ENCODE measurements at regions not wholly inside any gene's neighbourhood (a gene's known extent, or its start where the extent isn't known, plus 50 kb on each side); places are given as distances from the start of the nearest gene placed in this dataset.

DNA sequence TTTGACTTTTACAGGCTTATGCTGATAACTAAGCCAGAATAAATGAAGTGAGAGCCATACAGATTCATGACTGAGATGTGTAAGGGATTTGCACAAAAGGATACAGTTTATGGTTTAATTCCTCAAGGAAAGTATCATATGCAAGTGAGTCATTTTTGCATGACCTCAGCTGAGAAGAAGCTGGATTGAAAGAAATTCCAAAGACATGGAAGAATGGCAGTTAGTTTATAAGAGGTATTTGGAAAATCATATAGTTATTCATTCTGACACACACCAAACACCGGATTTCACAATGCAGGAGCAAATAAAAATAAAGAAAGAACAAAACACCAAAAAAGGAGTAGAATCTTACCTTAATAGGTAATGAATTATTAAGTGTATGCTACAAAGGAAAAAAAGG lies 83.2 kb upstream of the RND3 start:
- peaks cover 38% of the 10 kb centered on the region for H3K4me1 ChIP-seq (ENCODE audit: insufficient read depth, low read length)
- DNase-seq (ENCODE audit: insufficient read length, low spot score, missing footprints), result no peak
- H3K36me3 ChIP-seq (ENCODE audit: insufficient read depth, low read length), result no peaks in the 10 kb centered on the region
- H3K4me3 ChIP-seq (ENCODE audit: insufficient read depth, low read length), result no peak overlapping the region
- no peaks in the 10 kb centered on the region for H3K79me2 ChIP-seq (ENCODE audit: insufficient read depth, low read length)
- H3K4me2 ChIP-seq (ENCODE audit: insufficient read depth, low read length), result peak overlapping the region; percentile 46
- no peak overlapping the region for H2AFZ ChIP-seq (ENCODE audit: low read length)
- peak overlapping the region; percentile 71 for H3K27ac ChIP-seq (ENCODE audit: low read depth, low read length)
- TF ChIP-seq, protein P1, sequence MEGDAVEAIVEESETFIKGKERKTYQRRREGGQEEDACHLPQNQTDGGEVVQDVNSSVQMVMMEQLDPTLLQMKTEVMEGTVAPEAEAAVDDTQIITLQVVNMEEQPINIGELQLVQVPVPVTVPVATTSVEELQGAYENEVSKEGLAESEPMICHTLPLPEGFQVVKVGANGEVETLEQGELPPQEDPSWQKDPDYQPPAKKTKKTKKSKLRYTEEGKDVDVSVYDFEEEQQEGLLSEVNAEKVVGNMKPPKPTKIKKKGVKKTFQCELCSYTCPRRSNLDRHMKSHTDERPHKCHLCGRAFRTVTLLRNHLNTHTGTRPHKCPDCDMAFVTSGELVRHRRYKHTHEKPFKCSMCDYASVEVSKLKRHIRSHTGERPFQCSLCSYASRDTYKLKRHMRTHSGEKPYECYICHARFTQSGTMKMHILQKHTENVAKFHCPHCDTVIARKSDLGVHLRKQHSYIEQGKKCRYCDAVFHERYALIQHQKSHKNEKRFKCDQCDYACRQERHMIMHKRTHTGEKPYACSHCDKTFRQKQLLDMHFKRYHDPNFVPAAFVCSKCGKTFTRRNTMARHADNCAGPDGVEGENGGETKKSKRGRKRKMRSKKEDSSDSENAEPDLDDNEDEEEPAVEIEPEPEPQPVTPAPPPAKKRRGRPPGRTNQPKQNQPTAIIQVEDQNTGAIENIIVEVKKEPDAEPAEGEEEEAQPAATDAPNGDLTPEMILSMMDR (IDR thresholded peaks at IDR 0.05; ENCODE audit: extremely low read depth, low read depth, low read length), result no peak
- no peaks in the 10 kb centered on the region for H3K9me3 ChIP-seq (ENCODE audit: low read depth, low read length)
- no peaks in the 10 kb centered on the region for H4K20me1 ChIP-seq (ENCODE audit: insufficient read depth, low read length)
- H3K27me3 ChIP-seq (ENCODE audit: insufficient read depth, low read length), result no peaks in the 10 kb centered on the region

DNA sequence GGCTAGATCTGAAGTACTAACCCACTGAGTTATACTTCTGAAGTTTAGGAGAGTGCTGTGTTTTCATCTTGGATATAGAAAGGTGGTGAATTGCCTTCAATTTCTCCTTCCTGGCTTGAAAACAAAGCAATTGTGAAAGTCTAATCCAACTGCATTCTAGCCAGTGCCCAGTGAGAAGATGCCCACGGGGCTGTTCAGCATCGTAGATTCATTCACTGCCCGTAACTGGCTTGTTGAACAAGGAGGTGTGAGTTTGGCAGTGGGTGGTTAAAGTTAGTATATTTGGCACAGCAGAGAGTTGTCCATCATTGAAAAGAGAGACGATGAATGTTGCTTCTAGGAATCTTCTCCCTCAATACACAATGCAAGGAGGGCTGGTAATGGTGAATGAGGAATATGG lies 82.3 kb upstream of the RND3 start:
- Histone ChIP-seq H2AFZ (ENCODE audit: low read length) (peak overlapping the region; percentile 16), H3K79me2 (ENCODE audit: insufficient read depth, low read length) (no peaks in the 10 kb centered on the region), H3K4me1 (ENCODE audit: insufficient read depth, low read length) (peaks cover 38% of the 10 kb centered on the region), H3K4me2 (ENCODE audit: insufficient read depth, low read length) (no peak overlapping the region), H3K27me3 (ENCODE audit: insufficient read depth, low read length) (no peaks in the 10 kb centered on the region), H4K20me1 (ENCODE audit: insufficient read depth, low read length) (no peaks in the 10 kb centered on the region), H3K36me3 (ENCODE audit: insufficient read depth, low read length) (no peaks in the 10 kb centered on the region), H3K4me3 (ENCODE audit: insufficient read depth, low read length) (no peak overlapping the region), H3K27ac (ENCODE audit: low read depth, low read length) (peak overlapping the region; percentile 71), H3K9me3 (ENCODE audit: low read depth, low read length) (no peaks in the 10 kb centered on the region)
- TF ChIP-seq, protein P1 (IDR thresholded peaks at IDR 0.05; ENCODE audit: extremely low read depth, low read depth, low read length), result no peak
- DNase-seq (ENCODE audit: insufficient read length, low spot score, missing footprints), result peak; percentile 51

DNA sequence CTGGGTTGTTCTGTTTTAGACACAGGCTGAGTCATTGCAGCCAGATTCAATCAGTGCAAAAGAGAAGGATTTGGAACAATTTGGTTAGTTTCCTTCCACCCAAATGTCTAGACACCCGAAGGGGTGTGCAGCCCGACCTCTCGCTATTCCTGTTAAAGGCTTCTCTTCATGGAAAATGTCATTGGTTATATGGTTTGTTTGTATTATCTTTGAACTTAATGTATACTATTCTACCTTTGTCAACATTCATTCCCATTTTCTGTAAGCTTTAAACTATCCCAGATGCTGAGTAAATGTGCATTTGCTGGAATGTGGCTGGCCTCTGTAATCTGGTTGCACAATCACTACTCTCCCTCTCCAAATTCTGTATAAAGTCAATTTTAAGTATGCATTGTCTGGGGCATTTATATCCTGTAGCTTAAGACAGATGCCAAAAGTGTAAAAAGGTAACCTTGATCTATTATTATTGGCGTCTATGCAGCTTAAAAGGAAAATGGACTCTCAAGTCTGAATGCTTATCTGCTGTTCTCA lies 80.4 kb upstream of the RND3 start:
- peak overlapping the region; percentile 31 for H3K27ac ChIP-seq (ENCODE audit: low read depth, low read length)
- no peaks in the 10 kb centered on the region for H4K20me1 ChIP-seq (ENCODE audit: insufficient read depth, low read length)
- no peak overlapping the region for H3K4me3 ChIP-seq (ENCODE audit: insufficient read depth, low read length)
- no peaks in the 10 kb centered on the region for H3K36me3 ChIP-seq (ENCODE audit: insufficient read depth, low read length)
- no peaks in the 10 kb centered on the region for H3K9me3 ChIP-seq (ENCODE audit: low read depth, low read length)
- TF ChIP-seq, protein P1 (IDR thresholded peaks at IDR 0.05; ENCODE audit: extremely low read depth, low read depth, low read length), result no peak
- H2AFZ ChIP-seq (ENCODE audit: low read length), result peak overlapping the region; percentile 49
- no peak for DNase-seq (ENCODE audit: insufficient read length, low spot score, missing footprints)
- H3K4me1 ChIP-seq (ENCODE audit: insufficient read depth, low read length), result peaks cover 38% of the 10 kb centered on the region
- H3K27me3 ChIP-seq (ENCODE audit: insufficient read depth, low read length), result no peaks in the 10 kb centered on the region
- peak overlapping the region; percentile 33 for H3K4me2 ChIP-seq (ENCODE audit: insufficient read depth, low read length)
- H3K79me2 ChIP-seq (ENCODE audit: insufficient read depth, low read length), result no peaks in the 10 kb centered on the region

DNA sequence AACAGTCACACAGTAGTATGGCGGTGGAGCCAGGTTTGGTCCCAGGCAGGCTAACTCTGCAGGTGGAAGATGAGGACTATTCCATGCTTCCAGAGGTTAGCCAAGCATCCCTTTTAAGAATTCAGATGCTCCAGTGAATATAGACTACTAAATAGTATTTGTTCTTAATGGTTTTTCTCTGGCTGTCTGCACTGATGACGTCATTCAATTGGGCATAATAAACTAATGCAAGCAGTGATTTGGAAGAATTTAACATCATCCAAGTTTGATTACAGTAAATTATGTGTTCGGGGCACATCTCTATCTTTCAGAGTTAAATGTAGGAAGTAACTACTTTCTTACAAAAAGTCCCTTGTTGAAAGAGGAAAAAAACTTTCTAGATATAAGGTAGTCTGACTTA lies 78.8 kb upstream of the RND3 start:
- DNase-seq (ENCODE audit: insufficient read length, low spot score, missing footprints), result no peak
- no peak overlapping the region for H2AFZ ChIP-seq (ENCODE audit: low read length)
- H3K79me2 ChIP-seq (ENCODE audit: insufficient read depth, low read length), result no peaks in the 10 kb centered on the region
- H3K36me3 ChIP-seq (ENCODE audit: insufficient read depth, low read length), result no peaks in the 10 kb centered on the region
- no peak overlapping the region for H3K27ac ChIP-seq (ENCODE audit: low read depth, low read length)
- no peaks in the 10 kb centered on the region for H3K9me3 ChIP-seq (ENCODE audit: low read depth, low read length)
- H3K4me1 ChIP-seq (ENCODE audit: insufficient read depth, low read length), result peaks cover 29% of the 10 kb centered on the region
- H3K27me3 ChIP-seq (ENCODE audit: insufficient read depth, low read length), result no peaks in the 10 kb centered on the region
- TF ChIP-seq, protein P1 (IDR thresholded peaks at IDR 0.05; ENCODE audit: extremely low read depth, low read depth, low read length), result no peak
- H4K20me1 ChIP-seq (ENCODE audit: insufficient read depth, low read length), result no peaks in the 10 kb centered on the region
- no peak overlapping the region for H3K4me2 ChIP-seq (ENCODE audit: insufficient read depth, low read length)
- H3K4me3 ChIP-seq (ENCODE audit: insufficient read depth, low read length), result no peak overlapping the region

All from osteoblast (primary cell).